Hematopoietic multipotent progenitor cell treated with erythropoietin and hydrocortisone succinate and interleukin-3 and kit ligand, for 15 days (in vitro differentiated cells): ENCODE measurements at regions not wholly inside any gene's neighbourhood (a gene's known extent, or its start where the extent isn't known, plus 50 kb on each side); places are given as distances from the start of the nearest gene placed in this dataset.
"Not testable (repeated sequence)": the region's sequence is repeated elsewhere in the genome, so short reads cannot be mapped to it uniquely, and the experiment has no call there.

ENCODE experiments used
- DNase-seq: peaks from one replicate; pipeline ENCODE4 v3.0.0-alpha.2; 2015; ENCODE audit warnings: low spot score

GRCh38 chr4:81723019-81723884 lies 251.5 kb upstream of the RASGEF1B start:
- no peak for DNase-seq

- no peak for DNase-seq
These were observed 250.7 kb upstream of the RASGEF1B start for GRCh38 chr4:81722290-81722851.

- DNase-seq = no peak
These were observed 244.1 kb upstream of the RASGEF1B start for GRCh38 chr4:81715757-81716156.

- not testable (repeated sequence) for DNase-seq
These were observed 243.7 kb upstream of the RASGEF1B start for GRCh38 chr4:81715357-81715756.

- DNase-seq = no peak
These were observed 242.6 kb upstream of the RASGEF1B start for GRCh38 chr4:81714291-81714690.

- no peak for DNase-seq
These were observed 241.0 kb upstream of the RASGEF1B start for GRCh38 chr4:81712714-81713113.

- DNase-seq = no peak
These were observed 232.8 kb upstream of the RASGEF1B start for GRCh38 chr4:81704461-81704860.

- DNase-seq = no peak
These were observed 228.5 kb upstream of the RASGEF1B start for GRCh38 chr4:81700189-81700588.

- DNase-seq = no peak
These were observed 227.0 kb upstream of the RASGEF1B start for GRCh38 chr4:81698538-81699296.

GRCh38 chr4:81694176-81694913 lies 222.6 kb upstream of the RASGEF1B start:
- no peak for DNase-seq

GRCh38 chr4:81690871-81691270 lies 219.2 kb upstream of the RASGEF1B start:
- DNase-seq = no peak

- no peak for DNase-seq
These were observed 216.4 kb upstream of the RASGEF1B start for GRCh38 chr4:81688085-81688484.

GRCh38 chr4:81687471-81687870 lies 215.8 kb upstream of the RASGEF1B start:
- DNase-seq = no peak

- no peak for DNase-seq
These were observed 213.4 kb upstream of the RASGEF1B start for GRCh38 chr4:81685104-81685503.

GRCh38 chr4:81684352-81684751 lies 212.6 kb upstream of the RASGEF1B start:
- peak; percentile 59 for DNase-seq

- DNase-seq = no peak
These were observed 210.8 kb upstream of the RASGEF1B start for GRCh38 chr4:81682492-81682891.

GRCh38 chr4:81679315-81679714 lies 207.6 kb upstream of the RASGEF1B start:
- no peak for DNase-seq

- no peak for DNase-seq
These were observed 207.1 kb upstream of the RASGEF1B start for GRCh38 chr4:81678801-81679200.

GRCh38 chr4:81676537-81676936 lies 204.8 kb upstream of the RASGEF1B start:
- DNase-seq = no peak

- DNase-seq = no peak
These were observed 204.2 kb upstream of the RASGEF1B start for GRCh38 chr4:81675791-81676393.

- no peak for DNase-seq
These were observed 202.3 kb upstream of the RASGEF1B start for GRCh38 chr4:81673961-81674360.

- DNase-seq = not testable (repeated sequence)
These were observed 196.6 kb upstream of the RASGEF1B start for GRCh38 chr4:81668328-81668727.
